ENCODE measurements at regions not wholly inside any gene's neighbourhood (a gene's known extent, or its start where the extent isn't known, plus 50 kb on each side); places are given as distances from the start of the nearest gene placed in this dataset.

- Histone ChIP-seq H3K4me1 (no peaks in the 10 kb centered on the region), H3K36me3 (no peaks in the 10 kb centered on the region), H3K4me3 (no peak overlapping the region), H3K9me3 (no peaks in the 10 kb centered on the region), H3K27me3 (no peaks in the 10 kb centered on the region), H3K27ac (no peak overlapping the region)
- intact Hi-C loops (cut with DNase I): no loop called here
- WGBS (ENCODE audit: insufficient coverage, low coverage, low lambda C conversion rate, missing lambda C conversion rate): 65% methylated on average over 8 of the region's 8 CpGs
- ATAC-seq (no peak), DNase-seq (no peak)
- TF ChIP-seq POLR2A (IDR thresholded peaks at IDR 0.05) (no peak), CTCF (IDR thresholded peaks at IDR 0.05) (no peak)
Measured at GRCh38 chr13:50586414-50587083, 256.9 kb downstream of the DLEU7 start.

DNA sequence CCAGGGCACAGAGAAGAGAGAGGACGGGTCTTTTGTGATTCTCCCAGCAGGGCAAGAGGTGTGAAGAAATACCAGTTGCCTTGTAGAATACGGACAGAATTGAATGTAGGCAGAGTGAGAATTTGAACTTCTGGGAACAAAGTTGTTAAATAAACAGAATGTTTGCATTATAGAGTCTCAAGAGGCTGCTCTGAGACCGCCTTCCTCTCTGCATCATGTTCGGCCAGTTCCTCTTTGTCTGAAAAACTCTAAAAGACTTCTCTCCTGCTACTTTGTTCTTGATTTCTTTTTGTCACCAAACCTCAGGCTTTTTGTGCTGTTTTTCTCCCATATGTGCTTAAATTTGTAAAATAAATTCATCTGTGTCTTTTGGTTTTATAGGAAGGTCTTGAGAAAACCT lies 256.4 kb downstream of the DLEU7 start:
- Histone ChIP-seq H3K9me3 (no peaks in the 10 kb centered on the region), H3K4me1 (no peaks in the 10 kb centered on the region), H3K27ac (no peak overlapping the region), H3K4me3 (no peak overlapping the region), H3K36me3 (no peaks in the 10 kb centered on the region), H3K27me3 (no peaks in the 10 kb centered on the region)
- DNase-seq (no peak), ATAC-seq (no peak)
- whole genome bisulfite sequencing (ENCODE audit: insufficient coverage, low coverage, low lambda C conversion rate, missing lambda C conversion rate): 72% methylated on average over 4 of the region's 4 CpGs
- intact Hi-C loops (cut with DNase I): no loop called here
- no peak for TF ChIP-seq CTCF (IDR thresholded peaks at IDR 0.05)
- TF ChIP-seq POLR2A (IDR thresholded peaks at IDR 0.05): no peak

GRCh38 chr13:50587645-50588373 lies 255.7 kb downstream of the DLEU7 start:
- Histone ChIP-seq H3K27me3 (no peaks in the 10 kb centered on the region), H3K4me1 (no peaks in the 10 kb centered on the region), H3K36me3 (no peaks in the 10 kb centered on the region), H3K27ac (no peak overlapping the region), H3K9me3 (no peaks in the 10 kb centered on the region), H3K4me3 (no peak overlapping the region)
- no peak for ATAC-seq
- intact Hi-C loops (cut with DNase I): no loop called here
- TF ChIP-seq CTCF (IDR thresholded peaks at IDR 0.05) (no peak), POLR2A (IDR thresholded peaks at IDR 0.05) (no peak)
- WGBS (ENCODE audit: insufficient coverage, low coverage, low lambda C conversion rate, missing lambda C conversion rate): 65% methylated on average over 8 of the region's 11 CpGs
- no peak for DNase-seq

DNA sequence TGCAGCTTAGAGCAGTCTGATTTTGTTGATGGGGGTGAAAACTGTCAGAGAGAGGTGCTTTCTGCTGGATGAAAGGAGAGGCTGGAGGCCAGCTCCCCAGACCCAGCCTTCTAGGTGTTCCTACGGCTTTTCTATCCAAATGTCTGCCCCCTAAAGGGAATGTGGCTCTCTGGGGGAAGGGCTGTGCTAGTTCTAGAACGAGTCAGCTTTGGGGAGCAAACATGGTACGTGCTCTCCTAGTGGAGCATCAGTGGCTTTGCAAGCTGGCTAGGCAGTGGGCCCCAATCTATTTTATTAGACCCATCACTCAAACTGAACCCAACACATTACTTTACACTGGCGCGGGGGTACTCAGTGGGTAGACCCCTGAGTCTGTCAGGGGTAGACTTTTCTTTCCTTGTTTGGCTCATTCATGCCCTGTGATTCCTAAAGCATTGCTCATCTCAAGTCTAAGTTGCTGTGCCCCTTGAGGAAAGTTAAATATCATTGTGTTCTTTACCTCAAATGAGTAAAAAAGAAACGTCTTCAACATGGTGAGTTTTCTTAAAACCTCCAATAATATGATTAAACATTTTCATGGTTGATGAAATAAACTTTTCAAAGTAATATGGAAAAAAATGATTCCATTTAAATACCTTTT lies 254.9 kb downstream of the DLEU7 start:
- WGBS (ENCODE audit: insufficient coverage, low coverage, low lambda C conversion rate, missing lambda C conversion rate): 90% methylated on average over 5 of the region's 6 CpGs
- TF ChIP-seq CTCF (IDR thresholded peaks at IDR 0.05): no peak
- TF ChIP-seq POLR2A (IDR thresholded peaks at IDR 0.05): no peak
- intact Hi-C loops (cut with DNase I): no loop called here

More for the DNA sequence above, 254.9 kb downstream of the DLEU7 start:
- Histone ChIP-seq H3K4me1 (no peaks in the 10 kb centered on the region), H3K9me3 (no peaks in the 10 kb centered on the region), H3K36me3 (no peaks in the 10 kb centered on the region), H3K27ac (no peak overlapping the region), H3K27me3 (no peaks in the 10 kb centered on the region), H3K4me3 (no peak overlapping the region)
- DNase-seq (no peak), ATAC-seq (no peak)
